GM20431 (cell line): ENCODE measurements at regions not wholly inside any gene's neighbourhood (a gene's known extent, or its start where the extent isn't known, plus 50 kb on each side); places are given as distances from the start of the nearest gene placed in this dataset.
"Not testable (repeated sequence)": the region's sequence is repeated elsewhere in the genome, so short reads cannot be mapped to it uniquely, and the experiment has no call there.

Experiments used
- in situ Hi-C: fragments of 300-500 bp; cut with MseI, MboI; formaldehyde crosslinking; loops from one replicate; pipeline ENCODE4 v1.15.0; 2020; ENCODE audit warnings: low sequenced_read_pairs; ENCODE audit not compliant: unreplicated experiment

GRCh38 chr5:164145458-164145857 is 640.0 kb downstream of the MAT2B start:
- in situ Hi-C loops = no loop called here

GRCh38 chr5:164146223-164146622 is 640.8 kb downstream of the MAT2B start:
- in situ Hi-C loops = no loop called here

GRCh38 chr5:164148292-164148691 is 642.9 kb downstream of the MAT2B start:
- in situ Hi-C loops = no loop called here

- in situ Hi-C loops = not testable (repeated sequence)
Measured at GRCh38 chr5:164152539-164152938, 647.1 kb downstream of the MAT2B start.

- in situ Hi-C loops = no loop called here
Measured at GRCh38 chr5:164153469-164154172, 648.2 kb downstream of the MAT2B start.

GRCh38 chr5:164170814-164171213 is 665.4 kb downstream of the MAT2B start:
- in situ Hi-C loops = no loop called here

GRCh38 chr5:164175083-164175482 is 669.7 kb downstream of the MAT2B start:
- in situ Hi-C loops = no loop called here

- in situ Hi-C loops = no loop called here
Measured at GRCh38 chr5:164179406-164179805, 674.0 kb downstream of the MAT2B start.

GRCh38 chr5:164181604-164182003 is 676.2 kb downstream of the MAT2B start:
- in situ Hi-C loops = no loop called here

- in situ Hi-C loops = no loop called here
Measured at GRCh38 chr5:164184158-164184557, 678.7 kb downstream of the MAT2B start.

GRCh38 chr5:164185000-164185399 is 679.6 kb downstream of the MAT2B start:
- in situ Hi-C loops = no loop called here

GRCh38 chr5:164186550-164186949 is 681.1 kb downstream of the MAT2B start:
- in situ Hi-C loops = no loop called here

- in situ Hi-C loops = no loop called here
Measured at GRCh38 chr5:164187785-164188184, 682.4 kb downstream of the MAT2B start.

- in situ Hi-C loops = no loop called here
Measured at GRCh38 chr5:164188733-164189148, 683.3 kb downstream of the MAT2B start.

GRCh38 chr5:164191240-164191639 is 685.8 kb downstream of the MAT2B start:
- in situ Hi-C loops = no loop called here

GRCh38 chr5:164202338-164202737 is 696.9 kb downstream of the MAT2B start:
- in situ Hi-C loops = no loop called here

GRCh38 chr5:164203581-164204225 is 698.3 kb downstream of the MAT2B start:
- in situ Hi-C loops = no loop called here

GRCh38 chr5:164204338-164204946 is 699.0 kb downstream of the MAT2B start:
- in situ Hi-C loops = no loop called here

- in situ Hi-C loops = no loop called here
Measured at GRCh38 chr5:164206196-164206595, 700.8 kb downstream of the MAT2B start.

- in situ Hi-C loops = no loop called here
Measured at GRCh38 chr5:164207646-164208045, 702.2 kb downstream of the MAT2B start.

- in situ Hi-C loops = no loop called here
Measured at GRCh38 chr5:164210491-164210890, 705.1 kb downstream of the MAT2B start.
